SK-N-SH (cell line): ENCODE measurements at regions not wholly inside any gene's neighbourhood (a gene's known extent, or its start where the extent isn't known, plus 50 kb on each side); places are given as distances from the start of the nearest gene placed in this dataset.

Experiments used
- CTCF ChIA-PET: fragments of 300-600, 350-600 bp; formaldehyde crosslinking; extraction: SDS; loops from one replicate; lab custom pipeline; 2021; lab: Yijun Ruan, JAX
- POLR2A ChIA-PET: fragments of 350-600 bp; sonication (Branson Sonifier 250); formaldehyde crosslinking; extraction: SDS; loops from one replicate; lab custom pipeline; 2020; ENCODE audit warnings: antibody characterized with exemption, inconsistent platforms; lab: Yijun Ruan, JAX
- DNase-seq: peaks from one replicate; pipeline ENCODE4 v3.0.0; 2012
- H2AFZ ChIP-seq: fragments of 200-600 bp; sonication (generic); 2 replicates; pipeline ENCODE4 v1.8.1; 2016; ENCODE audit warnings: antibody characterized with exemption, mild to moderate bottlenecking, low read depth
- H3F3A ChIP-seq: fragments of 200-600 bp; sonication (generic); replicated peaks from 2 replicates; pipeline ENCODE3; 2016; ENCODE audit warnings: antibody characterized with exemption, mild to moderate bottlenecking; ENCODE audit not compliant: insufficient read depth
- H3K27ac ChIP-seq, 2 experiments: fragments of 200-500 bp in 1 of 2; fragments of 200-600 bp in 1 of 2; sonication (Bioruptor generic) in 1 of 2; sonication (generic), shearing (Covaris generic) in 1 of 2; 2 replicates each; pipeline versions ENCODE4 v1.5.1 to v1.6.1; 2014 to 2016; ENCODE audit warnings: low read depth in 2 of 2, inconsistent platforms in 1 of 2, low read length in 1 of 2, mild to moderate bottlenecking in 1 of 2, mixed read lengths in 1 of 2
- H3K27me3 ChIP-seq: fragments of 200-600 bp; sonication (generic), shearing (Covaris generic); 2 replicates; pipeline ENCODE4 v1.6.1; 2016; ENCODE audit warnings: mixed run types; ENCODE audit not compliant: insufficient read depth
- H3K36me3 ChIP-seq, 2 experiments: fragments of 200-500 bp in 1 of 2; fragments of 200-600 bp in 1 of 2; sonication (Bioruptor generic) in 1 of 2; sonication (generic) in 1 of 2; replicated peaks in 1 of 2; 2 replicates each; pipeline versions ENCODE3 to v1.5.1; 2014 to 2016; ENCODE audit warnings: low read length in 1 of 2, mild to moderate bottlenecking in 1 of 2; ENCODE audit not compliant: insufficient read depth in 2 of 2, control insufficient read depth in 1 of 2
- H3K4me1 ChIP-seq, 2 experiments: fragments of 200-500 bp in 1 of 2; fragments of 200-600 bp in 1 of 2; sonication (Bioruptor generic) in 1 of 2; sonication (generic), shearing (Covaris generic) in 1 of 2; 2 replicates each; pipeline versions ENCODE4 v1.5.1 to v1.6.1; 2014 to 2016; ENCODE audit warnings: low read depth in 1 of 2, low read length in 1 of 2, mixed run types in 1 of 2; ENCODE audit not compliant: insufficient read depth in 2 of 2, control insufficient read depth in 1 of 2
- H3K4me2 ChIP-seq: fragments of 200-600 bp; sonication (generic), shearing (Covaris generic); 2 replicates; pipeline ENCODE4 v1.6.1; 2017; ENCODE audit warnings: mixed run types
- H3K4me3 ChIP-seq, 2 experiments: fragments of 200-500 bp in 1 of 2; fragments of 200-600 bp in 1 of 2; sonication (Bioruptor generic) in 1 of 2; sonication (generic), shearing (Covaris generic) in 1 of 2; 2 replicates each; pipeline versions ENCODE4 v1.5.1 to v1.8.1; 2014 to 2016; ENCODE audit warnings: low read depth in 2 of 2, inconsistent platforms in 1 of 2, low read length in 1 of 2, mild to moderate bottlenecking in 1 of 2, mixed read lengths in 1 of 2, moderate library complexity in 1 of 2
- H3K79me2 ChIP-seq: fragments of 200-600 bp; sonication (generic); 2 replicates; pipeline ENCODE4 v1.8.1; 2017; ENCODE audit warnings: mild to moderate bottlenecking; ENCODE audit not compliant: insufficient read depth
- H3K9ac ChIP-seq: fragments of 200-600 bp; sonication (generic); 2 replicates; pipeline ENCODE4 v1.6.1; 2017; ENCODE audit warnings: mixed run types
- H3K9me2 ChIP-seq: fragments of 200-600 bp; sonication (generic); 2 replicates; pipeline ENCODE4 v1.6.1; 2017; ENCODE audit warnings: mixed run types
- H3K9me3 ChIP-seq: fragments of 200-600 bp; sonication (generic); 2 replicates; pipeline ENCODE4 v1.6.1; 2017; ENCODE audit warnings: mixed run types, mild to moderate bottlenecking, moderate library complexity
- H4K20me1 ChIP-seq: fragments of 200-600 bp; sonication (generic); 2 replicates; pipeline ENCODE4 v1.6.1; 2017; ENCODE audit warnings: mild to moderate bottlenecking, mixed run types; ENCODE audit not compliant: insufficient read depth
- IRF3 ChIP-seq: fragments of 150-350 bp; IDR thresholded peaks from 2 replicates; pipeline ENCODE4 v1.6.1; 2016; ENCODE audit warnings: mild to moderate bottlenecking, low read depth, low read length
- MAX ChIP-seq: IDR thresholded peaks from 2 replicates; pipeline ENCODE4 v1.4.0; 2012; ENCODE audit warnings: low read depth
- MXI1 ChIP-seq: IDR thresholded peaks from 2 replicates; pipeline ENCODE4 v1.6.1; 2012; ENCODE audit warnings: mild to moderate bottlenecking, low read depth, low read length, improper control_type of control experiment
- PBX3 ChIP-seq: IDR thresholded peaks from 2 replicates; pipeline ENCODE4; 2012
- POLR2AphosphoS5 ChIP-seq: IDR thresholded peaks from 2 replicates; pipeline ENCODE4 v1.6.1; 2012; ENCODE audit warnings: low read depth, low read length
- RXRA ChIP-seq: IDR thresholded peaks from 2 replicates; pipeline ENCODE4 v1.4.0; 2012; ENCODE audit warnings: low read depth, mild to moderate bottlenecking, borderline replicate concordance
- TCF12 ChIP-seq: IDR thresholded peaks from 2 replicates; pipeline ENCODE4 v1.4.0; 2012
- WGBS: methylation state at CpG from one replicate; pipeline ENCODE4 v1.1.6; 2017; ENCODE audit warnings: low lambda C conversion rate; 5-methylcytosine and 5-hydroxymethylcytosine counted together

- H4K20me1 ChIP-seq: no peaks in the 10 kb centered on the region
- no peak overlapping the region for H3K9ac ChIP-seq
- H3K4me3 ChIP-seq: no peak overlapping the region
- ChIA-PET CTCF (no interaction called here), POLR2A (no interaction called here)
- no peaks in the 10 kb centered on the region for H3K4me1 ChIP-seq
- DNase-seq: no peak
- H3K9me3 ChIP-seq: no peaks in the 10 kb centered on the region
- H3K27me3 ChIP-seq: no peaks in the 10 kb centered on the region
- H2AFZ ChIP-seq: no peak overlapping the region
- no peaks in the 10 kb centered on the region for H3F3A ChIP-seq
- TF ChIP-seq POLR2AphosphoS5: no peak
- no peak overlapping the region for H3K27ac ChIP-seq
- WGBS: 54% methylated on average over 2 of the region's 2 CpGs
- H3K4me2 ChIP-seq: no peak overlapping the region
- no peaks in the 10 kb centered on the region for H3K36me3 ChIP-seq
- H3K9me2 ChIP-seq: no peaks in the 10 kb centered on the region
- no peaks in the 10 kb centered on the region for H3K79me2 ChIP-seq
Observed at GRCh38 chr17:71936977-71937376, 183.8 kb upstream of the SOX9 start.

- no peaks in the 10 kb centered on the region for H3K79me2 ChIP-seq
- H3K36me3 ChIP-seq: no peaks in the 10 kb centered on the region
- no peaks in the 10 kb centered on the region for H3K9me3 ChIP-seq
- H3F3A ChIP-seq: no peaks in the 10 kb centered on the region
- no peak overlapping the region for H3K9ac ChIP-seq
- H2AFZ ChIP-seq: no peak overlapping the region
- ChIA-PET CTCF (no interaction called here), POLR2A (no interaction called here)
- H3K4me3 ChIP-seq: no peak overlapping the region
- WGBS: 57% methylated on average over 2 of the region's 2 CpGs
- H3K9me2 ChIP-seq: no peaks in the 10 kb centered on the region
- H3K27me3 ChIP-seq: no peaks in the 10 kb centered on the region
- no peaks in the 10 kb centered on the region for H3K4me1 ChIP-seq
- no peak overlapping the region; a peak in 1 of 4 replicates for H3K27ac ChIP-seq
- no peaks in the 10 kb centered on the region for H4K20me1 ChIP-seq
- no peak for DNase-seq
- no peak overlapping the region for H3K4me2 ChIP-seq
- TF ChIP-seq TCF12: peak; percentile 43
- no peak for TF ChIP-seq IRF3
- TF ChIP-seq, all 33 proteins: peak for 1
Observed at GRCh38 chr17:71937914-71938313, 182.9 kb upstream of the SOX9 start.

GRCh38 chr17:71938340-71939010 is 182.3 kb upstream of the SOX9 start:
- Histone ChIP-seq H3K36me3 (no peaks in the 10 kb centered on the region), H3K4me3 (no peak overlapping the region), H3K79me2 (no peaks in the 10 kb centered on the region), H3K27me3 (no peaks in the 10 kb centered on the region), H3K9ac (no peak overlapping the region), H3K9me3 (no peaks in the 10 kb centered on the region), H3F3A (no peaks in the 10 kb centered on the region), H3K9me2 (no peaks in the 10 kb centered on the region), H3K4me1 (no peaks in the 10 kb centered on the region), H3K27ac (no peak overlapping the region; a peak in 1 of 4 replicates), H4K20me1 (no peaks in the 10 kb centered on the region), H2AFZ (no peak overlapping the region), H3K4me2 (no peak overlapping the region)
- ChIA-PET POLR2A (no interaction called here), CTCF (no interaction called here)
- DNase-seq: no peak
- no peak for TF ChIP-seq RXRA
- TF ChIP-seq MAX: no peak
- no peak for TF ChIP-seq PBX3
- TF ChIP-seq IRF3: no peak
- no peak for TF ChIP-seq MXI1
- 66% methylated on average over 9 of the region's 9 CpGs for WGBS
